Esophagus mucosa (tissue), 1 donor: ENCODE measurements at regions not wholly inside any gene's neighbourhood (a gene's known extent, or its start where the extent isn't known, plus 50 kb on each side); places are given as distances from the start of the nearest gene placed in this dataset.

Experiments
- ATAC-seq: fragments of 200-7000 bp; cut with Tn5 transposase; one replicate; pipeline ENCODE4 v1.9.1; 2020
- donor health status: DM: yes; HTN: yes; CAD: no.

GRCh38 chr3:127137113-127137512 lies 55.8 kb upstream of the PRR23E start:
- ATAC-seq = no peak

GRCh38 chr3:127137757-127138536 lies 55.0 kb upstream of the PRR23E start:
- no peak for ATAC-seq

- ATAC-seq = no peak
Observed at GRCh38 chr3:127139601-127140500, 53.1 kb upstream of the PRR23E start.

- ATAC-seq = no peak
Observed at GRCh38 chr3:127140501-127141460, 52.1 kb upstream of the PRR23E start.

GRCh38 chr3:127141921-127142730 lies 50.8 kb upstream of the PRR23E start:
- no peak for ATAC-seq
